Uterus (tissue), 2 donors: ENCODE measurements at regions not wholly inside any gene's neighbourhood (a gene's known extent, or its start where the extent isn't known, plus 50 kb on each side); places are given as distances from the start of the nearest gene placed in this dataset.
"Not testable (repeated sequence)": the region's sequence is repeated elsewhere in the genome, so short reads cannot be mapped to it uniquely, and the experiment has no call there.

ENCODE experiments used
- CTCF ChIP-seq, 4 experiments: fragments of 200-600 bp in 2 of 4; fragments of 450-650 bp in 2 of 4; sonication (generic) in 2 of 4; IDR thresholded peaks; one replicate each; pipeline ENCODE4 v1.5.1; 2016 to 2019; ENCODE audit warnings: antibody characterized with exemption in 4 of 4, mild to moderate bottlenecking in 2 of 4, moderate library complexity in 1 of 4
- POLR2A ChIP-seq, 2 donors: fragments of 450-650 bp; IDR thresholded peaks; one replicate each; pipeline ENCODE4 v1.6.1; 2016; ENCODE audit warnings: antibody characterized with exemption in 2 of 2, mild to moderate bottlenecking in 1 of 2, moderate library complexity in 1 of 2

GRCh38 chr3:145482735-145483134 lies 678.2 kb downstream of the PLOD2 start:
- not testable (repeated sequence) for TF ChIP-seq CTCF, POLR2A (IDR thresholded peaks at IDR 0.05)
